Heart right ventricle (tissue), 16 donors: ENCODE measurements at regions not wholly inside any gene's neighbourhood (a gene's known extent, or its start where the extent isn't known, plus 50 kb on each side); places are given as distances from the start of the nearest gene placed in this dataset.

ENCODE experiments used
- ATAC-seq, 8 donors: fragments of 200-7000 bp; cut with Tn5 transposase; one replicate each; pipeline ENCODE4 v1.9.1; 2020; ENCODE audit warnings: mild to moderate bottlenecking in 8 of 8, moderate library complexity in 8 of 8, moderate number of reproducible peaks in 1 of 8
- DNase-seq, 2 donors: peaks; one replicate each; pipeline ENCODE4 v3.0.0-alpha.2; 2020
- H3K27ac ChIP-seq, 10 donors: fragments of 200-600 bp; sonication (generic) in 2 of 10; one replicate each; pipeline versions ENCODE4 v1.5.0 to v1.8.0; 2020 to 2022; ENCODE audit warnings: mild to moderate bottlenecking in 3 of 10
- H3K27me3 ChIP-seq, 7 donors: fragments of 200-600 bp; one replicate each; pipeline ENCODE4 v1.8.0; 2021 to 2022; ENCODE audit warnings: mild to moderate bottlenecking in 2 of 7
- H3K36me3 ChIP-seq, 9 donors: fragments of 200-600 bp; sonication (generic) in 1 of 9; one replicate each; pipeline versions ENCODE4 v1.5.0 to v1.8.0; 2020 to 2022; ENCODE audit warnings: mild to moderate bottlenecking in 2 of 9
- H3K4me1 ChIP-seq, 9 donors: fragments of 200-600 bp; sonication (generic) in 1 of 9; one replicate each; pipeline versions ENCODE4 v1.5.0 to v1.8.0; 2020 to 2022; ENCODE audit warnings: mild to moderate bottlenecking in 4 of 9
- H3K4me3 ChIP-seq, 10 donors: fragments of 200-600 bp; sonication (generic) in 2 of 10; one replicate each; pipeline versions ENCODE4 v1.5.0 to v1.8.0; 2020 to 2022; ENCODE audit warnings: mild to moderate bottlenecking in 7 of 10, moderate library complexity in 2 of 10
- H3K9me3 ChIP-seq, 11 donors: fragments of 200-600 bp in 10 of 11; sonication (generic) in 2 of 11; one replicate each; pipeline versions ENCODE4 v1.5.0 to v1.8.0; 2013 to 2022; ENCODE audit warnings: mild to moderate bottlenecking in 2 of 11, control low read depth in 1 of 11, moderate library complexity in 1 of 11
- WGBS, 2 donors: extraction: QIAGEN DNeasy Blood & Tissue Kit; methylation state at CpG; one replicate each; pipeline ENCODE4 v1.1.7; 2013; ENCODE audit warnings: inconsistent platforms in 1 of 2; 5-methylcytosine and 5-hydroxymethylcytosine counted together
- intact Hi-C, 10 donors: fragments of 100-400 bp; cut with DNase I; formaldehyde crosslinking; loops; one replicate each; pipeline versions ENCODE4 v1.11.1 to v1.14.2; 2022
- TF ChIP-seq, protein P1 (sequence below), 9 donors: fragments of 200-600 bp; sonication (generic) in 2 of 9; IDR thresholded peaks; one replicate each; pipeline versions ENCODE4 v1.5.0 to v1.8.0; 2021 to 2022; ENCODE audit warnings: antibody characterized with exemption in 9 of 9, mild to moderate bottlenecking in 5 of 9, moderate library complexity in 1 of 9
- donor health status: Arrhythmogenic right ventricular cardiomyopathy.
- donor health status: ischemic (EF 13 %, LVEDD 7.1; RV severe dilation, severe dysfunction).
- donor health status: healthy with polysubstance abuse.
- donor health status: DM: no; HTN: yes; CAD: no.
- donor health status: DM: no; HTN: no; CAD: no.
- donor health status: ischemic (EF 25% LVEDD 6.9; RV normal size, moderate dysfunction).
- donor health status: ischemic (EF 25% LVEDD 5.7; RV mildly dilated, moderate dysfunction).
- donor health status: healthy.
- donor health status: DM: yes; HTN: yes; CAD: no.
- donor health status: Ischemic cardiomyopathy.
- donor health status: ischemic (EF 35%, LVEDD 5.7; RV mildly dilated, moderate dysfunction).
- donor health status: nonischemic (EF 11% LVEDD 7.7; RV severe dilation, severe dysfunction).
- donor health status: DM: yes; HTN: yes; CAD: no.
- donor health status: PGD.
- donor health status: ischemic (EF 29% LVEDD 5.4; RV normal size, mild dysfunction).
- donor health status: nonischemic (EF 23%, LVEDD 6.1; RV moderate dilation, normal function).

DNA sequence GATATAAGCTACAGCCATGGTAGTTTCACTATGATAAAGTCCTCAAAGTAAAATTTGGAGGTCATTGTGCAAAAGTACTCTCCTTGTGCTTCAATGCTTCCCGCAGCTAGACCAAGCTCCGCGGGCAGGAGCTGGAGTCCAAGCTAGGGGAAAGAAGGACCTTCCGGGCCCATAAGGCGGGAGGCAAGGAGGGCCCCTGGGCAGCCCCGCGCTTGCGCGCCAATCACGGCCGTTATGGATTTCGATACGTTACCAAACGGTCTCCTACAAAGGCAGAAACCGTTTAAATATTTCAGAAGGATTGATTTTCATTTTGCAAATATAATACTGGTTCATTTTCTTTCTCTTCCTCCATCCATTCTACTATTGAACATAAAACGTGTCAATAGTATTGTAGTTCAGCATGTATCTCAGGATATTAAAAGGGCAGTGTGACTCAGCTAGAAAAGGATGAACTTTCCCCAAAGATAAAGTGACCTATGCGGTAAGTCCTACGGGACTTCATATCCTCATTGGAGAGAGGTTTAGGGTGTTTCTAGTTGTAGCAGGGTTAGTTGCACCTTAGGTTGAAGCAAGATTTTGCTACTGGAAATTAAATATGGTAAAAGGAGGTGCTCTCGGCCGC, 128.0 kb downstream of the KIF20B start:
- peaks cover 0 to 12% (median 0%) of the 10 kb centered on the region in 11 donors for H3K9me3 ChIP-seq
- H3K4me3 ChIP-seq = no peak overlapping the region
- H3K36me3 ChIP-seq = no peaks in the 10 kb centered on the region
- 94 to 95% methylated on average over 20 of the region's 20 CpGs for WGBS, 2 donors
- DNase-seq = no peak
- TF ChIP-seq, protein P1, sequence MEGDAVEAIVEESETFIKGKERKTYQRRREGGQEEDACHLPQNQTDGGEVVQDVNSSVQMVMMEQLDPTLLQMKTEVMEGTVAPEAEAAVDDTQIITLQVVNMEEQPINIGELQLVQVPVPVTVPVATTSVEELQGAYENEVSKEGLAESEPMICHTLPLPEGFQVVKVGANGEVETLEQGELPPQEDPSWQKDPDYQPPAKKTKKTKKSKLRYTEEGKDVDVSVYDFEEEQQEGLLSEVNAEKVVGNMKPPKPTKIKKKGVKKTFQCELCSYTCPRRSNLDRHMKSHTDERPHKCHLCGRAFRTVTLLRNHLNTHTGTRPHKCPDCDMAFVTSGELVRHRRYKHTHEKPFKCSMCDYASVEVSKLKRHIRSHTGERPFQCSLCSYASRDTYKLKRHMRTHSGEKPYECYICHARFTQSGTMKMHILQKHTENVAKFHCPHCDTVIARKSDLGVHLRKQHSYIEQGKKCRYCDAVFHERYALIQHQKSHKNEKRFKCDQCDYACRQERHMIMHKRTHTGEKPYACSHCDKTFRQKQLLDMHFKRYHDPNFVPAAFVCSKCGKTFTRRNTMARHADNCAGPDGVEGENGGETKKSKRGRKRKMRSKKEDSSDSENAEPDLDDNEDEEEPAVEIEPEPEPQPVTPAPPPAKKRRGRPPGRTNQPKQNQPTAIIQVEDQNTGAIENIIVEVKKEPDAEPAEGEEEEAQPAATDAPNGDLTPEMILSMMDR (IDR thresholded peaks at IDR 0.05) = no peak
- ATAC-seq = no peak
- H3K4me1 ChIP-seq = no peaks in the 10 kb centered on the region
- no peaks in the 10 kb centered on the region for H3K27me3 ChIP-seq
- H3K27ac ChIP-seq = no peak overlapping the region
- intact Hi-C loops = no loop called here

DNA sequence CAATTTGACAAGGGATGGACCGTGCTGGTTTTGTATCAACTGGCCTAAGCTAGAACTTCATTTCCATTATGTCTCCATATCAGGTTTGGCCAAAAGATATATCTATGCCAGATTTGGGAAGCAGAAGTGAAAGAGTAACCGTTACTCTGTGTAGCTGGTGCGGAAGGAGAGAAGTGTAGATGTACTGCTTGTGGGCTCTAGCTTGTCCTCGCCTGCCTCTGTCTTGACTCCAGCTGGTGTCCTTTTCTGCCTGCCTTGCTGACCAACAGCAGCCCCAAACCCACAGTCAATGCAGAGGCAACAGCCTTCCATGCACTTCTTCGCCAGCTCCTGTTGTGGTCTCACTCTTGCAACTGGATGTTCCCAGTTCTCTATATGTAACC, 128.5 kb downstream of the KIF20B start:
- H3K4me1 ChIP-seq = no peaks in the 10 kb centered on the region
- WGBS, 2 donors = 90 to 92% methylated on average over 5 of the region's 5 CpGs
- H3K27me3 ChIP-seq = no peaks in the 10 kb centered on the region
- DNase-seq (no peak), ATAC-seq (peak in 1 of 8 donors; percentile 34)
- no peaks in the 10 kb centered on the region for H3K36me3 ChIP-seq
- TF ChIP-seq, protein P1 (IDR thresholded peaks at IDR 0.05) = no peak
- peaks cover 0 to 12% (median 0%) of the 10 kb centered on the region in 11 donors for H3K9me3 ChIP-seq
- H3K27ac ChIP-seq = no peak overlapping the region
- intact Hi-C loops = no loop called here
- no peak overlapping the region for H3K4me3 ChIP-seq

DNA sequence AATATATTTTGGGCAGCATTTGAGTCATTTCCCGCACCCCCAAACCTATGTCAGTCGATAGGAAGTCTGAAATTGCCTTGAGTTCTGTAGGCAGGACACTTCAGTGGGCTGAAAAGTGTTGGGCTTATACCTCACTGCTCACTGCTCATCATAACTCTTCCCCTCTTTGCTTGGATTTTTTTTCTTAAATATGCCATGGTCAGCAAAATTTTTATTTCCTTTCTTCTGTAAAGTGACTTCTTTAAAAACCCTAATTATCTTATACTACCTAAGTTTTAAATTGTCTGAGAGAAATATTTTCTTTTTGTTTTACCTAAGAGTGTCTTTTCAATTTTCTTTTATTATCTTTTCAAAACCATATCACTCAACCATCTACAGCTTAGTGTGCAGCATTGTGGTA, 129.2 kb downstream of the KIF20B start:
- no peak for ATAC-seq
- no peak for DNase-seq
- intact Hi-C loops = no loop called here
- H3K27me3 ChIP-seq = no peaks in the 10 kb centered on the region
- no peaks in the 10 kb centered on the region for H3K4me1 ChIP-seq
- 83 to 90% methylated on average over 2 of the region's 2 CpGs for WGBS, 2 donors
- H3K4me3 ChIP-seq = no peak overlapping the region
- no peak overlapping the region for H3K27ac ChIP-seq
- peaks cover 0 to 12% (median 0%) of the 10 kb centered on the region in 11 donors for H3K9me3 ChIP-seq
- TF ChIP-seq, protein P1 (IDR thresholded peaks at IDR 0.05) = no peak
- H3K36me3 ChIP-seq = no peaks in the 10 kb centered on the region

DNA sequence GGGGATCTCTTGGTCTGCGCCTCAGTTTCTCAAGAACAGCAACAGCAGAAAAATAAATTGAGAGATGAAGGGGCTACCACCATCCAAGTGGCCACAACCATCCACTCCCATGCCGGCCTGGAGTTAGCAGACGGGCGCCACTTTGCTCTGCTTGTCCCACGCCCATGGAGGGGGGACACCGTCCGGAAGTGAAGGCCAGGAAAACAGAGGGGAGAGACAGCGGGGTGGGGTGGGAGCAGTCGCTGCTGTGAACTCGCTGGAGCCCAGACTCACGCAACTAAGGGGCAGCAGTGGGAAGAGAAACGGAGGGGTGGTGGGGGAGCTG, 135.4 kb downstream of the KIF20B start:
- intact Hi-C loops = no loop called here
- Histone ChIP-seq H3K9me3 (peaks cover 0 to 12% (median 0%) of the 10 kb centered on the region in 11 donors), H3K27ac (peak overlapping the region in 4 of 10 donors; percentile 0 to 67 (median 54)), H3K27me3 (peaks cover 0 to 32% (median 15%) of the 10 kb centered on the region in 7 donors), H3K4me1 (peaks cover 0 to 13% (median 5%) of the 10 kb centered on the region in 9 donors), H3K36me3 (no peaks in the 10 kb centered on the region), H3K4me3 (peak overlapping the region; percentile 5 to 75 (median 58))
- ATAC-seq = peak in 1 of 8 donors; percentile 27
- TF ChIP-seq, protein P1 (IDR thresholded peaks at IDR 0.05) = no peak
- WGBS, 2 donors = 52 to 56% methylated on average over 12 of the region's 12 CpGs
- peak in 1 of 2 donors; percentile 12 for DNase-seq
